ENCODE measurements at regions not wholly inside any gene's neighbourhood (a gene's known extent, or its start where the extent isn't known, plus 50 kb on each side); places are given as distances from the start of the nearest gene placed in this dataset.
A peak's percentile ranks its signal among the peaks of the same experiment; 100 is the strongest.

DNA sequence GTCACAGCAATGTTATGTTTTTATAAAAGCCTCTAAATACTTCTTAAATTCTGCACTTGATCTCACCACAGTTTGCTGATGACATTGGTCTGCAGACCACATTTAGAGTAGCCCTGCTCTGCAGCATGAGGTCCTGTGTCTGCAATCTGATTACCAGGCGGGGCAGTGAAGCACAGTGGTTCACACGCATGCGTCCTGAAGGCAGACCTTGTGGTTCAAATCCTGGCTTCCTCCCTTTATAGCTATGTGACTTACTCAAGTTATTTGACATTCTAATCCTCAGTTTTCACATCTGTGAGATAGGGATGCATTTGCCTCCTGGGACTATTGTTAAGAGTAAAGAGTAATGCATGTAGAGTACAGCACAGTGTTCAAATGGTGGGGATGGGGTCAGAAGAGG is 50.3 kb downstream of the BMAL2 start:
- WGBS, 5 donors: 92 to 100% (median 96%) methylated on average over 3 of the region's 3 CpGs
- Histone ChIP-seq H3K4me3 (no peak overlapping the region), H3K9me3 (no peaks in the 10 kb centered on the region), H3K27me3 (no peaks in the 10 kb centered on the region), H3K27ac (no peak overlapping the region), H3K4me1 (no peaks in the 10 kb centered on the region), H3K36me3 (peaks cover 0 to 22% (median 8%) of the 10 kb centered on the region in 4 donors)
- DNase-seq: no peak
- TF ChIP-seq POLR2AphosphoS5 (IDR thresholded peaks at IDR 0.05): no peak
- TF ChIP-seq EP300 (IDR thresholded peaks at IDR 0.05): no peak
- no peak for TF ChIP-seq POLR2A (IDR thresholded peaks at IDR 0.05)
- TF ChIP-seq, protein P1, sequence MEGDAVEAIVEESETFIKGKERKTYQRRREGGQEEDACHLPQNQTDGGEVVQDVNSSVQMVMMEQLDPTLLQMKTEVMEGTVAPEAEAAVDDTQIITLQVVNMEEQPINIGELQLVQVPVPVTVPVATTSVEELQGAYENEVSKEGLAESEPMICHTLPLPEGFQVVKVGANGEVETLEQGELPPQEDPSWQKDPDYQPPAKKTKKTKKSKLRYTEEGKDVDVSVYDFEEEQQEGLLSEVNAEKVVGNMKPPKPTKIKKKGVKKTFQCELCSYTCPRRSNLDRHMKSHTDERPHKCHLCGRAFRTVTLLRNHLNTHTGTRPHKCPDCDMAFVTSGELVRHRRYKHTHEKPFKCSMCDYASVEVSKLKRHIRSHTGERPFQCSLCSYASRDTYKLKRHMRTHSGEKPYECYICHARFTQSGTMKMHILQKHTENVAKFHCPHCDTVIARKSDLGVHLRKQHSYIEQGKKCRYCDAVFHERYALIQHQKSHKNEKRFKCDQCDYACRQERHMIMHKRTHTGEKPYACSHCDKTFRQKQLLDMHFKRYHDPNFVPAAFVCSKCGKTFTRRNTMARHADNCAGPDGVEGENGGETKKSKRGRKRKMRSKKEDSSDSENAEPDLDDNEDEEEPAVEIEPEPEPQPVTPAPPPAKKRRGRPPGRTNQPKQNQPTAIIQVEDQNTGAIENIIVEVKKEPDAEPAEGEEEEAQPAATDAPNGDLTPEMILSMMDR (IDR thresholded peaks at IDR 0.05): no peak
- intact Hi-C loops (cut with DNase I; ENCODE audit: low total_unique reads): no loop called here

GRCh38 chr12:27383429-27384260 is 51.0 kb downstream of the BMAL2 start:
- Histone ChIP-seq H3K9me3 (no peaks in the 10 kb centered on the region), H3K27ac (no peak overlapping the region), H3K36me3 (peaks cover 0 to 28% (median 8%) of the 10 kb centered on the region in 4 donors), H3K27me3 (no peaks in the 10 kb centered on the region), H3K4me3 (no peak overlapping the region), H3K4me1 (no peaks in the 10 kb centered on the region)
- 66 to 68% (median 67%) methylated on average over 12 of the region's 12 CpGs for WGBS, 5 donors
- TF ChIP-seq, protein P1 (IDR thresholded peaks at IDR 0.05): peak in 6 of 7 experiments; percentile 32 to 88 (median 83)
- peak in 1 of 3 donors; percentile 77 for TF ChIP-seq POLR2AphosphoS5 (IDR thresholded peaks at IDR 0.05)
- no peak for TF ChIP-seq POLR2A (IDR thresholded peaks at IDR 0.05)
- DNase-seq: peak; percentile 85 to 86
- intact Hi-C loops (cut with DNase I; ENCODE audit: low total_unique reads): no loop called here

GRCh38 chr12:27384261-27384590 is 51.6 kb downstream of the BMAL2 start:
- intact Hi-C loops (cut with DNase I; ENCODE audit: low total_unique reads): no loop called here
- Histone ChIP-seq H3K9me3 (no peaks in the 10 kb centered on the region), H3K4me3 (no peak overlapping the region), H3K36me3 (peaks cover 0 to 28% (median 8%) of the 10 kb centered on the region in 4 donors), H3K27me3 (no peaks in the 10 kb centered on the region), H3K27ac (no peak overlapping the region), H3K4me1 (no peaks in the 10 kb centered on the region)
- TF ChIP-seq POLR2AphosphoS5 (IDR thresholded peaks at IDR 0.05) (no peak), EP300 (IDR thresholded peaks at IDR 0.05) (no peak), POLR2A (IDR thresholded peaks at IDR 0.05) (no peak)
- TF ChIP-seq, protein P1 (IDR thresholded peaks at IDR 0.05): no peak
- 83 to 91% (median 89%) methylated on average over 1 of the region's 1 CpG for WGBS, 5 donors
- DNase-seq: no peak

DNA sequence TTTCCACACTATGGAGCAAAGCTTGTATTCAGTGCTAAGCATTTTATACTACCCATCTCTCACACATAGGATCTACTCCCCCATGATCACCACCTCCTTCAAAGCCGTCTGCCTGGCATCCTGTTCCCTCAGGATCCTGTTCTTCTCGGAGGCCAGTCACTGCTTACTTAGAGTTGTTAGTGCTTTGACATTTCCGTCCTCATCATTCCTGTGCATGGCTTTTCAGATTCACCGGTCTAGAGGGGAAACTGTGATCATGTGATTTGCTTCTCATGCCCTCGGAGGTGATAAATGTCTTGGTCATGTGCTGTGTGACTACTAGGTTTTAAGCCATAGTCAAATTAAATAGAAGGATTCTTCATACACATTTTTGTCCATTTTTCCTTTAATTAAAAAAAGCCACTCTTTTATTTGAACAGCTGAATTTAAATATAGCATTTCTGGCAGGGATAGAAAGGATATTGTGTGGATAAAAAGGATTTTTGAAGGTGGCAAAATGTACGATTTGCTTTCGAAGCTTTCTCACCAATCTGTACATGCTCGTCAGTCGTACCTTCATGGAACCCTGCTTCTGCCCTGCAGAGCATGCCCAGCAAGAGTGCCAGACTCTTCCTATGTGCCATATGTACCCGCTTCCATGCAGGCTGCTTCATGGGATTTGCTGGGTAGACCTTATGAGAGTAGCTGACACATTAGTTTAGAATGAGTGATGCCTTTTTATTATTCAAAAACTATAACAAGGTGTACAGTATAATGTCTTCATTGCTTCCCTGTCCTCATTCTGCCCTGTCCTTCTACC is 53.3 kb downstream of the BMAL2 start:
- no peaks in the 10 kb centered on the region for H3K4me1 ChIP-seq
- H3K9me3 ChIP-seq: no peaks in the 10 kb centered on the region
- intact Hi-C loops (cut with DNase I; ENCODE audit: low total_unique reads): no loop called here
- TF ChIP-seq POLR2AphosphoS5 (IDR thresholded peaks at IDR 0.05): no peak
- TF ChIP-seq EP300 (IDR thresholded peaks at IDR 0.05): no peak
- TF ChIP-seq POLR2A (IDR thresholded peaks at IDR 0.05): no peak
- TF ChIP-seq, protein P1 (IDR thresholded peaks at IDR 0.05): no peak
- no peak overlapping the region for H3K27ac ChIP-seq
- H3K27me3 ChIP-seq: no peaks in the 10 kb centered on the region
- peaks cover 0 to 20% (median 5%) of the 10 kb centered on the region in 4 donors for H3K36me3 ChIP-seq
- no peak for DNase-seq
- WGBS, 5 donors: 89 to 92% (median 91%) methylated on average over 10 of the region's 10 CpGs
- H3K4me3 ChIP-seq: no peak overlapping the region

All from stomach (tissue), 8 donors.